ENCODE measurements at regions not wholly inside any gene's neighbourhood (a gene's known extent, or its start where the extent isn't known, plus 50 kb on each side); places are given as distances from the start of the nearest gene placed in this dataset.

- Histone ChIP-seq H3K36me3 (replicated peaks; ENCODE audit: insufficient read depth, low read depth) (no peaks in the 10 kb centered on the region), H3K27me3 (no peaks in the 10 kb centered on the region), H2AFZ (no peak overlapping the region), H3K9me2 (replicated peaks; ENCODE audit: insufficient read depth) (no peaks in the 10 kb centered on the region), H3K27ac (no peak overlapping the region), H3K9me3 (ENCODE audit: low read depth) (no peaks in the 10 kb centered on the region), H4K20me1 (ENCODE audit: insufficient read depth, poor library complexity, severe bottlenecking) (no peaks in the 10 kb centered on the region), H3K4me1 (ENCODE audit: insufficient read depth) (no peaks in the 10 kb centered on the region), H3K4me2 (no peak overlapping the region), H3K4me3 (no peak overlapping the region), H3K79me2 (no peaks in the 10 kb centered on the region)
- no peak for DNase-seq (ENCODE audit: low spot score)
- 59% methylated on average over 1 of the region's 1 CpG for WGBS (ENCODE audit: low lambda C conversion rate, missing lambda C conversion rate)
- TF ChIP-seq CTCF (IDR thresholded peaks at IDR 0.05; ENCODE audit: poor library complexity) (no peak), EZH2 (IDR thresholded peaks at IDR 0.05; ENCODE audit: borderline replicate concordance) (no peak), EZH2phosphoT487 (IDR thresholded peaks at IDR 0.05; ENCODE audit: low read depth, severe bottlenecking, unreplicated experiment) (no peak)
These were observed 102.3 kb upstream of the IMPG1 start for GRCh38 chr6:76174722-76175121.

GRCh38 chr6:76166874-76167273, 94.4 kb upstream of the IMPG1 start:
- no peaks in the 10 kb centered on the region for H3K9me3 ChIP-seq (ENCODE audit: low read depth)

GRCh38 chr6:76166297-76166696, 93.8 kb upstream of the IMPG1 start:
- Histone ChIP-seq H3K9me3 (ENCODE audit: low read depth) (no peaks in the 10 kb centered on the region), H3K27me3 (no peaks in the 10 kb centered on the region), H4K20me1 (ENCODE audit: insufficient read depth, poor library complexity, severe bottlenecking) (no peaks in the 10 kb centered on the region), H3K4me2 (no peak overlapping the region), H3K4me1 (ENCODE audit: insufficient read depth) (no peaks in the 10 kb centered on the region), H3K9me2 (replicated peaks; ENCODE audit: insufficient read depth) (no peaks in the 10 kb centered on the region), H3K79me2 (no peaks in the 10 kb centered on the region), H3K36me3 (replicated peaks; ENCODE audit: insufficient read depth, low read depth) (no peaks in the 10 kb centered on the region), H3K4me3 (no peak overlapping the region), H3K27ac (no peak overlapping the region), H2AFZ (no peak overlapping the region)
- no peak for TF ChIP-seq EZH2phosphoT487 (IDR thresholded peaks at IDR 0.05; ENCODE audit: low read depth, severe bottlenecking, unreplicated experiment)
- no peak for TF ChIP-seq CTCF (IDR thresholded peaks at IDR 0.05; ENCODE audit: poor library complexity)
- no peak for TF ChIP-seq EZH2 (IDR thresholded peaks at IDR 0.05; ENCODE audit: borderline replicate concordance)
- DNase-seq (ENCODE audit: low spot score) = no peak
- 89% methylated on average over 6 of the region's 6 CpGs for WGBS (ENCODE audit: low lambda C conversion rate, missing lambda C conversion rate)

More at GRCh38 chr6:76166874-76167273, 94.4 kb upstream of the IMPG1 start:
- Histone ChIP-seq H3K9me2 (replicated peaks; ENCODE audit: insufficient read depth) (no peaks in the 10 kb centered on the region), H4K20me1 (ENCODE audit: insufficient read depth, poor library complexity, severe bottlenecking) (no peaks in the 10 kb centered on the region), H3K79me2 (no peaks in the 10 kb centered on the region), H3K27ac (no peak overlapping the region), H3K4me3 (no peak overlapping the region), H3K36me3 (replicated peaks; ENCODE audit: insufficient read depth, low read depth) (no peaks in the 10 kb centered on the region), H2AFZ (no peak overlapping the region), H3K27me3 (no peaks in the 10 kb centered on the region), H3K4me2 (no peak overlapping the region), H3K4me1 (ENCODE audit: insufficient read depth) (no peaks in the 10 kb centered on the region)
- no peak for DNase-seq (ENCODE audit: low spot score)
- 73% methylated on average over 1 of the region's 1 CpG for WGBS (ENCODE audit: low lambda C conversion rate, missing lambda C conversion rate)
- no peak for TF ChIP-seq EZH2 (IDR thresholded peaks at IDR 0.05; ENCODE audit: borderline replicate concordance)
- TF ChIP-seq EZH2phosphoT487 (IDR thresholded peaks at IDR 0.05; ENCODE audit: low read depth, severe bottlenecking, unreplicated experiment) = no peak
- TF ChIP-seq CTCF (IDR thresholded peaks at IDR 0.05; ENCODE audit: poor library complexity) = no peak

Measured in hepatocyte (in vitro differentiated cells).